GM12873 (cell line): ENCODE measurements at regions not wholly inside any gene's neighbourhood (a gene's known extent, or its start where the extent isn't known, plus 50 kb on each side); places are given as distances from the start of the nearest gene placed in this dataset.

ENCODE experiments used
- TF ChIP-seq, protein P1 (sequence below): IDR thresholded peaks from 2 replicates; pipeline ENCODE4 v1.5.1; 2012; ENCODE audit warnings: low read depth, mild to moderate bottlenecking, moderate library complexity, low read length, control low read depth; ENCODE audit not compliant: insufficient read depth; ENCODE audit errors: missing control alignments

DNA sequence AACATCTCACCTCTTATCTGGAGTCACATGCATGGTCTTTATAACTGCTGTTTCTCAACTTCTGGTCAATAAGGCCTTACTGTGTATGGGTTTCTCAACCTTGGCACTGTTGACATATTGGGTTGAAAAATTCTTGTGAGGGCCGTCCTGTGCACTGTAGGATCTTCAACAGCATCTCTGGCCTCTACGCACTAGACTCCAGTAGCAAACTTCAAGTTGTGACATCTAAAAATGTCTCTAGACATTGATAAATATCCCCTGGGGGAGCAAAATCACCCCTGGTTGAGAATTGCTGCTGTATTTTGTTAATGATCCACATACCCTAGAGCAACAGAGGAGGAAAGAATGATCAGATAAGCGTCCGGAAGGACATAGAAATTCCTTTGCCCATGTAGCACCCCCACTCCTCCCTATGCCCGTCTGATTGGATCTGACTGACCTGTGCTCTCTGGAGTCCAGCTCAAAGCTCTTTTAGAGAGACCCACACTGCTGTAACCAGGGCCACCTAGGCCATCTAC lies 423.5 kb upstream of the ZMIZ1 start:
- TF ChIP-seq, protein P1, sequence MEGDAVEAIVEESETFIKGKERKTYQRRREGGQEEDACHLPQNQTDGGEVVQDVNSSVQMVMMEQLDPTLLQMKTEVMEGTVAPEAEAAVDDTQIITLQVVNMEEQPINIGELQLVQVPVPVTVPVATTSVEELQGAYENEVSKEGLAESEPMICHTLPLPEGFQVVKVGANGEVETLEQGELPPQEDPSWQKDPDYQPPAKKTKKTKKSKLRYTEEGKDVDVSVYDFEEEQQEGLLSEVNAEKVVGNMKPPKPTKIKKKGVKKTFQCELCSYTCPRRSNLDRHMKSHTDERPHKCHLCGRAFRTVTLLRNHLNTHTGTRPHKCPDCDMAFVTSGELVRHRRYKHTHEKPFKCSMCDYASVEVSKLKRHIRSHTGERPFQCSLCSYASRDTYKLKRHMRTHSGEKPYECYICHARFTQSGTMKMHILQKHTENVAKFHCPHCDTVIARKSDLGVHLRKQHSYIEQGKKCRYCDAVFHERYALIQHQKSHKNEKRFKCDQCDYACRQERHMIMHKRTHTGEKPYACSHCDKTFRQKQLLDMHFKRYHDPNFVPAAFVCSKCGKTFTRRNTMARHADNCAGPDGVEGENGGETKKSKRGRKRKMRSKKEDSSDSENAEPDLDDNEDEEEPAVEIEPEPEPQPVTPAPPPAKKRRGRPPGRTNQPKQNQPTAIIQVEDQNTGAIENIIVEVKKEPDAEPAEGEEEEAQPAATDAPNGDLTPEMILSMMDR = no peak

DNA sequence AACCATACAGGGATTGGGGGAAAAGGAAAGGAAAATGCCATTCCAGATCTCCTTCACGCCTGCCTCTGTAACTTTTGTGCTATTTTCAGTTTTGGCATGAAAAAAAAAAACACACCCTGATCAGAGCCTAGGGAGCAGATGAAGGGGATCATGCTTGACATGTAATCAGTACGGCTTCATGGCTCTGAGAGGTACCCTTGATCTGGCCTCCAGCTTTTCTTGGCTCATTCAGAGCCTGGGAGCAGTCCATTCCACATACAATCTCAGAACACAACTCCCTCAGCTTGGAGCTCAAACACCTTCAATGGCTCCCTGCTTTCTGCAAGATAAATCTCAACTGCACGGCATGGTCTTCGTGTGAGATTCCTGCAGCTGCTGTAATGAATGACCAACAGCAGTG lies 422.8 kb upstream of the ZMIZ1 start:
- TF ChIP-seq, protein P1 = no peak

DNA sequence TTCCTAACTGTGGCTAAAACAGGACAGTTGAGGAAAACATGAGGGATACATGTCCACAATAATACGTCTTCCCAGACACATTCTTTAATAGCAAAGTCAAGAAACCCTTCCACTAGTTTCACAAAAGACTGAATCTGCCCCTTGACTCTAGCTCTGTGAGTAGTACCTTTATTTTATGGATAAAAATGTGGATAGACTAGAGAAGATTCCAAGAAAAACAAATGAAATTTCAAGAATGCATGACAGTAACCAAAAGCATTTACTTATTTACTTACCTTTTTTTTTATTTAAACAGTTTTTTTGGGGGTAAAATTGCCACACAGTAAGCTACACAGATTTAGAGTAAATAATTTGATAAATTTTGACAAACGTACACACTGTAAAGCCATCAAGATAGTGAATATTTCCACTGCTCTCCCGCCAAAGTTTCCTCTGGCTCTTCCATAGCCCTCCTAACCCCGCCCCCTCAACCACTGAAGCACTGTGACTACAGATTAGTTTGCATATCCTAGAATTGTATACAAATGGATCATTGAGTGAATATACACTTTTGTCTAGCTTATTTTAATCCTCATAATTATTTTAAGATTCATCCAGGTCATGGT lies 420.4 kb upstream of the ZMIZ1 start:
- TF ChIP-seq, protein P1 = no peak

DNA sequence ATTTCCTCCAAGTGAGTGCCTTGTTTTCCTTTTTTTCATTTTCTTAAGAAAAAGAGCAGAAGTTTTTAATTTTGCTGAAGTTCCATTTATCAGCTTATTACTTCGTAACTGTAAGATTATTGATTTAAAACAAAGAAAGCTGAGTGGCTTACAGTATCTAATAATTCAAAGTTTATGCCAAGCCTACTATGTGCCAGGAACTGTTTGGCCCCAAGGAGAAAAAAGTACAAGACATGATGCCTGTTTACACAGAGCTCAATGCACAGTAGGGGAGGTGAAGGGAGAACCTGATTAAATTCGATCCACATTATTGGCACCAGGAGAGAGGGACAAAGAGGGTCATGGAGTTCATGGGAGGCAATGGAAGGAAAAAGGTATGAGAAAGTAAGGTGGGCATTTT lies 419.3 kb upstream of the ZMIZ1 start:
- TF ChIP-seq, protein P1 = no peak

DNA sequence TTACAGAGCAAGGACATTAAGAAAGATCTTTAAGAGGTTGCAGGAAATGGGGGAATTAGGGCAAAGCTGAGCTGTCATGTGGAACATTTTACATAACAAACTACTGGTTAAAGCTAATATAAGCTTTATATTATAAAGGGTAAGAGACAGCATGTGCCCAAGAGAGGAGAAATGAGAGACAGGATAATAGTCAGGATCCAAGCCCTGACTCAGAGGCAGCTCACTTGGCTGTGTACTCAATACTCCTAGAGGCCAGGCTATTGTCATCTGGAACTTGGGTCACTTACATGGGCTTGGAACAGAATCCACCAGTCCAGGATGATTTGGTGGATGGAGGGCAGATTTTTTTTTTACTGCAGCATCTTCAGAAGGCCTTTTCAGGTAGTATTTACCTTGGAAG lies 418.6 kb upstream of the ZMIZ1 start:
- TF ChIP-seq, protein P1 = no peak

DNA sequence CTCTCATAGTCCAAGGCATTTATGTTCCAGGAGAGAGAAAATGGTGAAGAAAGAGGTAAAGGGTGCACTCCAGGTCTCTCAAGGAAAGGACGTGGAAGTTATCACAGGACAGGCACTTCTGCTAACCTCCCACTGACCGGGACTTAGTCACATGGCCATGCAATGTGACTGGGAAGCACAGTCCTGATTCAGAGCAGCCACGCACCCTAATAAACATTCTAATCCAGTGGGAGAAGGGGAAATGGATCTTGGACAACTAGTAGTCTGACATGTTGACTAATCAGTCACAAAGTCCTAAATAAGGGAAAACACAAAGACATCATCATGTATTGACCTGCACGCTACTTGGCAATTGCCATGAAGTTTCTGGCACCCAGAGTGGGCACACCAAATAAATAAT lies 417.5 kb upstream of the ZMIZ1 start:
- TF ChIP-seq, protein P1 = no peak

DNA sequence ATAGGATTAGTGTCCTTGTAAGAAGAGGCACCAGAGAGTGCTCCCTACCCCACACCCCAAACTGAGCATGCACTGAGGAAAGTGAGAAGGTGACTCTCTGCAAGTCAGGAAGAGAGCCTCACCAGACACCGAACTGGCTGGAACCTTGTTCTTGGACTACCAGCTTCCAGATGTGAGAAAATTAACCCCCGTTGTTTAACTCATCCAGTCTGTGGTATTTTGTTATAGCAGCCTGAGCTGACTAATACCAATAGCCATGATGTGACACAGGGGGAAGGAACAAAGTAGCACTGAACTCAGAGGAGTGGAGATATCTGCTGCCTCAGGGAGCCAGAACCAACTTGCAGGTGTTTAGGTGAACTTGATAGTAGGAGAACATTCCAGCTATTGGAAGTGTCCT lies 415.2 kb upstream of the ZMIZ1 start:
- TF ChIP-seq, protein P1 = no peak
